ENCODE measurements at regions not wholly inside any gene's neighbourhood (a gene's known extent, or its start where the extent isn't known, plus 50 kb on each side); places are given as distances from the start of the nearest gene placed in this dataset.

DNA sequence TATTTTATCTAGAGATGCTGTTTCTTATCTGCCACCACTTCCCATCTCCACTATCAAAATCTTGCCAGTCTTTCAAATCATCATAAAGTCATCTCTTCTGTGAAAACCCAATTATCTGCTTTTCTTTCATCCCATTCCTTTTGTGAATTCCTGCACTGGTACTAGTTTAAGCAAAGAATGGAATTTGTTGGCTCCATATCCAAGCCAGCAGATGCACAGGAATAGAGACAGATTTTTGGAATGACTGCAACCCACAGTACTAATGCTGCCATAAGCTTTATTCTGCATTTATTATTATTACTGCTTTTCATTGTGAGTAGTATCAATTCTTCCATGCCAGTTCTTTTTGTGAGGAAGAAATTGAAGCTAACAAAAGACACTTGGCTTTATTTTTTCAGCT lies 616.7 kb downstream of the RAPGEF2 start (continued):
- TF ChIP-seq, protein P1, sequence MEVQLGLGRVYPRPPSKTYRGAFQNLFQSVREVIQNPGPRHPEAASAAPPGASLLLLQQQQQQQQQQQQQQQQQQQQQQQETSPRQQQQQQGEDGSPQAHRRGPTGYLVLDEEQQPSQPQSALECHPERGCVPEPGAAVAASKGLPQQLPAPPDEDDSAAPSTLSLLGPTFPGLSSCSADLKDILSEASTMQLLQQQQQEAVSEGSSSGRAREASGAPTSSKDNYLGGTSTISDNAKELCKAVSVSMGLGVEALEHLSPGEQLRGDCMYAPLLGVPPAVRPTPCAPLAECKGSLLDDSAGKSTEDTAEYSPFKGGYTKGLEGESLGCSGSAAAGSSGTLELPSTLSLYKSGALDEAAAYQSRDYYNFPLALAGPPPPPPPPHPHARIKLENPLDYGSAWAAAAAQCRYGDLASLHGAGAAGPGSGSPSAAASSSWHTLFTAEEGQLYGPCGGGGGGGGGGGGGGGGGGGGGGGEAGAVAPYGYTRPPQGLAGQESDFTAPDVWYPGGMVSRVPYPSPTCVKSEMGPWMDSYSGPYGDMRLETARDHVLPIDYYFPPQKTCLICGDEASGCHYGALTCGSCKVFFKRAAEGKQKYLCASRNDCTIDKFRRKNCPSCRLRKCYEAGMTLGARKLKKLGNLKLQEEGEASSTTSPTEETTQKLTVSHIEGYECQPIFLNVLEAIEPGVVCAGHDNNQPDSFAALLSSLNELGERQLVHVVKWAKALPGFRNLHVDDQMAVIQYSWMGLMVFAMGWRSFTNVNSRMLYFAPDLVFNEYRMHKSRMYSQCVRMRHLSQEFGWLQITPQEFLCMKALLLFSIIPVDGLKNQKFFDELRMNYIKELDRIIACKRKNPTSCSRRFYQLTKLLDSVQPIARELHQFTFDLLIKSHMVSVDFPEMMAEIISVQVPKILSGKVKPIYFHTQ (CRISPR knock-in tag; IDR thresholded peaks at IDR 0.05), result no peak
- no peak for TF ChIP-seq ZNF416 (CRISPR knock-in tag; IDR thresholded peaks at IDR 0.05)
- TF ChIP-seq, protein P2, sequence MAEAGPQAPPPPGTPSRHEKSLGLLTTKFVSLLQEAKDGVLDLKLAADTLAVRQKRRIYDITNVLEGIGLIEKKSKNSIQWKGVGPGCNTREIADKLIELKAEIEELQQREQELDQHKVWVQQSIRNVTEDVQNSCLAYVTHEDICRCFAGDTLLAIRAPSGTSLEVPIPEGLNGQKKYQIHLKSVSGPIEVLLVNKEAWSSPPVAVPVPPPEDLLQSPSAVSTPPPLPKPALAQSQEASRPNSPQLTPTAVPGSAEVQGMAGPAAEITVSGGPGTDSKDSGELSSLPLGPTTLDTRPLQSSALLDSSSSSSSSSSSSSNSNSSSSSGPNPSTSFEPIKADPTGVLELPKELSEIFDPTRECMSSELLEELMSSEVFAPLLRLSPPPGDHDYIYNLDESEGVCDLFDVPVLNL (CRISPR knock-in tag; IDR thresholded peaks at IDR 0.05; ENCODE audit: borderline replicate concordance, low read depth), result no peak

DNA sequence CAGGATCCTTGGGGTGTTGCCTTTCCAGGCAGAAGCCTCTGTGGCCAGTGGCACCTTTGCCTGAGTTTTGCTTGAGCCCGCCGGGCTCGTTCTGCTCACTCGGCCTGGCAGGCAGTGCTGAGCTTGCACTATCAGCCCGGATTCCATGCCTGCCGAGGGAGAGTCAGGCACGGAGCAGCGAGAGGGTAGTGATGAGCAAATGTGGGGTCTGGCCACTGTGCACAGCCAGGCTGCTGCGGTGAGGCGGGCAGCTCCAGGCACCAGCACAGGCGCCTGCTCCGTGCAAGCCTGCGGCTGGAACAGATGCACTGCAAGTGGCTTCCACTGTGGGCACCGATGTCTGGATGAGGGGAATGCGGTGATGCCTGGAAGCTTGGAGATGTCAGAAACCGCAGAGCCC lies 619.2 kb downstream of the RAPGEF2 start:
- no peak overlapping the region for H3K4me3 Mint-ChIP-seq
- CTCF ChIA-PET, result no interaction called here
- H3K4me1 Mint-ChIP-seq, result peaks cover 5% of the 10 kb centered on the region; the same call in 1 of the 2 replicates
- no peaks in the 10 kb centered on the region for H3K36me3 Mint-ChIP-seq
- ATAC-seq (peak; percentile 52), DNase-seq (ENCODE audit: low spot score) (no peak)
- H3K27me3 Mint-ChIP-seq (ENCODE audit: low read depth), result no peaks in the 10 kb centered on the region; the same call in 1 of the 2 replicates
- no peak for TF ChIP-seq NFATC4 (CRISPR knock-in tag; IDR thresholded peaks at IDR 0.05)
- peaks cover 3% of the 10 kb centered on the region; the same call in 1 of the 2 replicates for H3K9me3 Mint-ChIP-seq
- H3K27ac Mint-ChIP-seq, result no peak overlapping the region
- POLR2A ChIA-PET, result no interaction called here

DNA sequence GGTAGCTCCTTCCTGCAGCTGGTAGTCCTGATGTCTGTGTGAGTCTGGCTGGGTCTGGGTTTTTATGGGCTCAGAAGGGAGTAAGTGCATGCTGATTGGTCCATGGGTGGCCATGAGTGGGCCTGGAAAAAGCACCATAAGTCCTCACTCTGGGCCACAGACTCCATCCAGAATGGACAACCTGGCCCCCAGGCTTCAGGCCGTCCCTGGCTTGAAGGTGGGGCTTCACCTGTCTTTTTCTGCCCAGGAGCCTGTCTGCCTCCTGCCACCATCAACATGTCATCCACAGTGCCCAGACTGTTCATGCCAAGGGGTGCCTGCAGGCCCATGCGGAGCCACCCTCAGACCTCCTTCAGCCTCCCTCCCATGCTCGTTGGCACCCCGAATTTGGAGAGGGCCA lies 620.0 kb downstream of the RAPGEF2 start:
- Mint-ChIP-seq H3K9me3 (peaks cover 3% of the 10 kb centered on the region; the same call in 1 of the 2 replicates), H3K27me3 (ENCODE audit: low read depth) (no peaks in the 10 kb centered on the region; the same call in 1 of the 2 replicates), H3K36me3 (no peaks in the 10 kb centered on the region), H3K4me3 (no peak overlapping the region), H3K4me1 (peaks cover 5% of the 10 kb centered on the region; the same call in 1 of the 2 replicates), H3K27ac (no peak overlapping the region)
- DNase-seq (ENCODE audit: low spot score), result no peak
- no peak for TF ChIP-seq CREB1 (CRISPR knock-in tag; IDR thresholded peaks at IDR 0.05)
- ChIA-PET CTCF (no interaction called here), POLR2A (no interaction called here)
- no peak for ATAC-seq

DNA sequence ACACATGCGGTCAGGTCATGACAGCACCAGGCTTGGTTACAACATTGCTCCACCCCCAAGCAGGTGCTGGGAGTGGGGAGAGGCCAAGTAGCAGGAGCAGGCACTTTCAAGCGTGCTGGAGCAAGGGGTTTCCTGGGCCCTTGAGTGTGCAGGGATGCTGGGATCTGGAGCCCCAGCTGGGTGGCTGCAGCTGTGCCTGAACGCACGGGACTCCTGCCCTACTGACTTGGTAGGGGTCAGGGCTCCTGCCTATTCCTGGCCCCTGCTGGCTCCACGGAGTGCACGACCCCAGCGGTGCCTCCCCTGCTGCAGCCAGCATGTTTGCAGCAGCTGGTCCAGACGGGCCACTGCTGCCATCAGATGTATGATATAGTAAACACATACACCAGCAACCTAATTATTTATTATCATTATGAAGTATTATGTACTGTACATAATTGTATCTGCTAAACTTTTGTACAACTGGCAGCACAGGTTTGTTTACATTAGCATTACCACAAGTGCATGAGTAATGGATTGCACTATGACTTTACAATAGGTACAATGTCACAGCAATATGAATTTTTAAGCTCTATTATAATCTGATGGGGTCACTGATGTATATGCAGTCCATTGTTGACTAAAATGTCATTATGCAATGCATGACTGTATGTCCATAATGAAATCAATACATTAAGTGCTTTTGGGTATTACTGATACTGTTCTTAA lies 620.6 kb downstream of the RAPGEF2 start:
- Mint-ChIP-seq H3K4me3 (no peak overlapping the region), H3K27ac (no peak overlapping the region), H3K4me1 (peaks cover 5% of the 10 kb centered on the region; the same call in 1 of the 2 replicates), H3K27me3 (ENCODE audit: low read depth) (no peaks in the 10 kb centered on the region), H3K36me3 (no peaks in the 10 kb centered on the region), H3K9me3 (peaks cover 3% of the 10 kb centered on the region; the same call in 1 of the 2 replicates)
- TF ChIP-seq, protein P3, sequence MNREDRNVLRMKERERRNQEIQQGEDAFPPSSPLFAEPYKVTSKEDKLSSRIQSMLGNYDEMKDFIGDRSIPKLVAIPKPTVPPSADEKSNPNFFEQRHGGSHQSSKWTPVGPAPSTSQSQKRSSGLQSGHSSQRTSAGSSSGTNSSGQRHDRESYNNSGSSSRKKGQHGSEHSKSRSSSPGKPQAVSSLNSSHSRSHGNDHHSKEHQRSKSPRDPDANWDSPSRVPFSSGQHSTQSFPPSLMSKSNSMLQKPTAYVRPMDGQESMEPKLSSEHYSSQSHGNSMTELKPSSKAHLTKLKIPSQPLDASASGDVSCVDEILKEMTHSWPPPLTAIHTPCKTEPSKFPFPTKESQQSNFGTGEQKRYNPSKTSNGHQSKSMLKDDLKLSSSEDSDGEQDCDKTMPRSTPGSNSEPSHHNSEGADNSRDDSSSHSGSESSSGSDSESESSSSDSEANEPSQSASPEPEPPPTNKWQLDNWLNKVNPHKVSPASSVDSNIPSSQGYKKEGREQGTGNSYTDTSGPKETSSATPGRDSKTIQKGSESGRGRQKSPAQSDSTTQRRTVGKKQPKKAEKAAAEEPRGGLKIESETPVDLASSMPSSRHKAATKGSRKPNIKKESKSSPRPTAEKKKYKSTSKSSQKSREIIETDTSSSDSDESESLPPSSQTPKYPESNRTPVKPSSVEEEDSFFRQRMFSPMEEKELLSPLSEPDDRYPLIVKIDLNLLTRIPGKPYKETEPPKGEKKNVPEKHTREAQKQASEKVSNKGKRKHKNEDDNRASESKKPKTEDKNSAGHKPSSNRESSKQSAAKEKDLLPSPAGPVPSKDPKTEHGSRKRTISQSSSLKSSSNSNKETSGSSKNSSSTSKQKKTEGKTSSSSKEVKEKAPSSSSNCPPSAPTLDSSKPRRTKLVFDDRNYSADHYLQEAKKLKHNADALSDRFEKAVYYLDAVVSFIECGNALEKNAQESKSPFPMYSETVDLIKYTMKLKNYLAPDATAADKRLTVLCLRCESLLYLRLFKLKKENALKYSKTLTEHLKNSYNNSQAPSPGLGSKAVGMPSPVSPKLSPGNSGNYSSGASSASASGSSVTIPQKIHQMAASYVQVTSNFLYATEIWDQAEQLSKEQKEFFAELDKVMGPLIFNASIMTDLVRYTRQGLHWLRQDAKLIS (CRISPR knock-in tag; IDR thresholded peaks at IDR 0.05; ENCODE audit: borderline replicate concordance), result no peak
- TF ChIP-seq SOX15 (CRISPR knock-in tag; IDR thresholded peaks at IDR 0.05) (no peak), NR1H2 (CRISPR knock-in tag; IDR thresholded peaks at IDR 0.05) (no peak)
- TF ChIP-seq, protein P4, sequence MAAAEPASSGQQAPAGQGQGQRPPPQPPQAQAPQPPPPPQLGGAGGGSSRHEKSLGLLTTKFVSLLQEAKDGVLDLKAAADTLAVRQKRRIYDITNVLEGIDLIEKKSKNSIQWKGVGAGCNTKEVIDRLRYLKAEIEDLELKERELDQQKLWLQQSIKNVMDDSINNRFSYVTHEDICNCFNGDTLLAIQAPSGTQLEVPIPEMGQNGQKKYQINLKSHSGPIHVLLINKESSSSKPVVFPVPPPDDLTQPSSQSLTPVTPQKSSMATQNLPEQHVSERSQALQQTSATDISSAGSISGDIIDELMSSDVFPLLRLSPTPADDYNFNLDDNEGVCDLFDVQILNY (CRISPR knock-in tag; IDR thresholded peaks at IDR 0.05), result no peak
- TF ChIP-seq, protein P5, sequence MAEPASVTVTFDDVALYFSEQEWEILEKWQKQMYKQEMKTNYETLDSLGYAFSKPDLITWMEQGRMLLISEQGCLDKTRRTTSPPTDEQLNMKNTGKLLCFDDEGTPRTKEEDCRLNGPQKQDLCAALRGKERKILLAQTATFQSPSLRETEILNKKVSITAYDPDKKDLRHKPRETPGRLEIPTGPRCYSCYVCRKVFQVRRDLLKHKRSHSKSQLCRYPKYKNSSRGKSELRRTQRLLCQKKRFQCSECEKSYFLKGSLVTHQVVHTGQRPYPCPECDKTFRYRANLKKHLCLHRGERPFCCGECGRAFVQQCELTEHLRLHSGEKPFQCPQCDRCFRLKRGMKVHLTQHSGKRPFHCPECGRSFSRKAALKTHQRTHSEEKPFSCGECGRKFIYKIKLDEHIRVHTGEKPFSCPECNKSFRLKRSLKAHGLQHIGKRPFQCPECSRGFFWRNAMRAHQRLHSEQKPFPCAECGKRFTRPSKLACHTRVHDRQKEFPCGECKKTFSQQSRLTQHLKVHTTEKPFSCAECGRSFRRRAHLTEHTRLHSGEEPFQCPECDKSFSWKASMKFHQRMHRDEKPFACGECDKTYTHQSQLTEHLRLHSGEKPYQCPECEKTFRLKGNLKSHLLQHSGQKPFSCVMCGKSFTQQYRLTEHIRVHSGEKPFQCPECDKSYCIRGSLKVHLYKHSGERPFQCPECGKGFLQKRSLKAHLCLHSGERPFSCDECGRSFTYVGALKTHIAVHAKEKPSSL (CRISPR knock-in tag; conservative IDR thresholded peaks at IDR 0.05), result no peak
- POLR2A ChIA-PET, result no interaction called here
- CTCF ChIA-PET, result no interaction called here
- ATAC-seq (no peak), DNase-seq (ENCODE audit: low spot score) (no peak)

Measured in WTC11 (cell line).